ENCODE measurements at regions not wholly inside any gene's neighbourhood (a gene's known extent, or its start where the extent isn't known, plus 50 kb on each side); places are given as distances from the start of the nearest gene placed in this dataset.

GRCh38 chrX:109274806-109275205, 207.1 kb downstream of the GUCY2F start:
- TF ChIP-seq CTCF (IDR thresholded peaks at IDR 0.05; ENCODE audit: insufficient read depth, low read depth, low read length) (no peak), EZH2 (IDR thresholded peaks at IDR 0.05; ENCODE audit: insufficient read depth, low read length) (no peak)
